Panc1 (cell line): ENCODE measurements at regions not wholly inside any gene's neighbourhood (a gene's known extent, or its start where the extent isn't known, plus 50 kb on each side); places are given as distances from the start of the nearest gene placed in this dataset.

Experiments
- POLR2AphosphoS5 ChIP-seq: IDR thresholded peaks from 2 replicates; pipeline ENCODE4 v1.6.1; 2012; ENCODE audit warnings: mild to moderate bottlenecking, low read depth, low read length, moderate library complexity
- TCF7L2 ChIP-seq: IDR thresholded peaks from 2 replicates; pipeline ENCODE4 v1.6.1; 2011; ENCODE audit warnings: mild to moderate bottlenecking, low read depth, low read length, inconsistent platforms
- TF ChIP-seq, protein P1 (sequence below): fragments of 450-650 bp; IDR thresholded peaks from 2 replicates; pipeline ENCODE4 v1.5.1; 2017; ENCODE audit warnings: mild to moderate bottlenecking
- TF ChIP-seq, protein P2 (sequence below), 2 experiments: IDR thresholded peaks; 2 replicates each; pipeline ENCODE4 v1.6.1; 2011 to 2012; ENCODE audit warnings: low read depth in 2 of 2, control low read depth in 1 of 2, low read length in 1 of 2, mild to moderate bottlenecking in 1 of 2, moderate library complexity in 1 of 2; ENCODE audit not compliant: insufficient read depth in 1 of 2

GRCh38 chr4:44777115-44777514, 50.8 kb upstream of the GNPDA2 start:
- TF ChIP-seq, protein P1, sequence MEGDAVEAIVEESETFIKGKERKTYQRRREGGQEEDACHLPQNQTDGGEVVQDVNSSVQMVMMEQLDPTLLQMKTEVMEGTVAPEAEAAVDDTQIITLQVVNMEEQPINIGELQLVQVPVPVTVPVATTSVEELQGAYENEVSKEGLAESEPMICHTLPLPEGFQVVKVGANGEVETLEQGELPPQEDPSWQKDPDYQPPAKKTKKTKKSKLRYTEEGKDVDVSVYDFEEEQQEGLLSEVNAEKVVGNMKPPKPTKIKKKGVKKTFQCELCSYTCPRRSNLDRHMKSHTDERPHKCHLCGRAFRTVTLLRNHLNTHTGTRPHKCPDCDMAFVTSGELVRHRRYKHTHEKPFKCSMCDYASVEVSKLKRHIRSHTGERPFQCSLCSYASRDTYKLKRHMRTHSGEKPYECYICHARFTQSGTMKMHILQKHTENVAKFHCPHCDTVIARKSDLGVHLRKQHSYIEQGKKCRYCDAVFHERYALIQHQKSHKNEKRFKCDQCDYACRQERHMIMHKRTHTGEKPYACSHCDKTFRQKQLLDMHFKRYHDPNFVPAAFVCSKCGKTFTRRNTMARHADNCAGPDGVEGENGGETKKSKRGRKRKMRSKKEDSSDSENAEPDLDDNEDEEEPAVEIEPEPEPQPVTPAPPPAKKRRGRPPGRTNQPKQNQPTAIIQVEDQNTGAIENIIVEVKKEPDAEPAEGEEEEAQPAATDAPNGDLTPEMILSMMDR, result no peak
- no peak for TF ChIP-seq POLR2AphosphoS5
- TF ChIP-seq, protein P2, sequence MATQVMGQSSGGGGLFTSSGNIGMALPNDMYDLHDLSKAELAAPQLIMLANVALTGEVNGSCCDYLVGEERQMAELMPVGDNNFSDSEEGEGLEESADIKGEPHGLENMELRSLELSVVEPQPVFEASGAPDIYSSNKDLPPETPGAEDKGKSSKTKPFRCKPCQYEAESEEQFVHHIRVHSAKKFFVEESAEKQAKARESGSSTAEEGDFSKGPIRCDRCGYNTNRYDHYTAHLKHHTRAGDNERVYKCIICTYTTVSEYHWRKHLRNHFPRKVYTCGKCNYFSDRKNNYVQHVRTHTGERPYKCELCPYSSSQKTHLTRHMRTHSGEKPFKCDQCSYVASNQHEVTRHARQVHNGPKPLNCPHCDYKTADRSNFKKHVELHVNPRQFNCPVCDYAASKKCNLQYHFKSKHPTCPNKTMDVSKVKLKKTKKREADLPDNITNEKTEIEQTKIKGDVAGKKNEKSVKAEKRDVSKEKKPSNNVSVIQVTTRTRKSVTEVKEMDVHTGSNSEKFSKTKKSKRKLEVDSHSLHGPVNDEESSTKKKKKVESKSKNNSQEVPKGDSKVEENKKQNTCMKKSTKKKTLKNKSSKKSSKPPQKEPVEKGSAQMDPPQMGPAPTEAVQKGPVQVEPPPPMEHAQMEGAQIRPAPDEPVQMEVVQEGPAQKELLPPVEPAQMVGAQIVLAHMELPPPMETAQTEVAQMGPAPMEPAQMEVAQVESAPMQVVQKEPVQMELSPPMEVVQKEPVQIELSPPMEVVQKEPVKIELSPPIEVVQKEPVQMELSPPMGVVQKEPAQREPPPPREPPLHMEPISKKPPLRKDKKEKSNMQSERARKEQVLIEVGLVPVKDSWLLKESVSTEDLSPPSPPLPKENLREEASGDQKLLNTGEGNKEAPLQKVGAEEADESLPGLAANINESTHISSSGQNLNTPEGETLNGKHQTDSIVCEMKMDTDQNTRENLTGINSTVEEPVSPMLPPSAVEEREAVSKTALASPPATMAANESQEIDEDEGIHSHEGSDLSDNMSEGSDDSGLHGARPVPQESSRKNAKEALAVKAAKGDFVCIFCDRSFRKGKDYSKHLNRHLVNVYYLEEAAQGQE (IDR thresholded peaks at IDR 0.05; ENCODE audit: insufficient read depth in 1 of 2, low read depth in 2 of 2, low read length in 1 of 2), result no peak
- no peak for TF ChIP-seq TCF7L2
